B cell (primary cell): ENCODE measurements at regions not wholly inside any gene's neighbourhood (a gene's known extent, or its start where the extent isn't known, plus 50 kb on each side); places are given as distances from the start of the nearest gene placed in this dataset.

Experiments used
- CTCF ChIP-seq: fragments of 200-600 bp; IDR thresholded peaks from one replicate; pipeline ENCODE4 v1.8.0; 2022; ENCODE audit warnings: antibody characterized with exemption, mild to moderate bottlenecking
- EZH2 ChIP-seq: IDR thresholded peaks from 2 replicates; pipeline ENCODE4 v1.6.1; 2012; ENCODE audit warnings: borderline replicate concordance, low read depth, mild to moderate bottlenecking, moderate library complexity, low read length; ENCODE audit not compliant: insufficient read depth, poor library complexity, severe bottlenecking

GRCh38 chr6:113487489-113488058, 369.6 kb upstream of the MARCKS start:
- TF ChIP-seq EZH2 (no peak), CTCF (no peak)
